MCF 10A (cell line): ENCODE measurements at regions not wholly inside any gene's neighbourhood (a gene's known extent, or its start where the extent isn't known, plus 50 kb on each side); places are given as distances from the start of the nearest gene placed in this dataset.

Experiments used
- BruUV-seq: library from RNA; stranded (reverse); fragments of 400-500 nt; replicated peaks from 2 replicates; lab custom pipeline; 2021; lab: Mats Ljungman, UMichigan
- CTCF ChIA-PET: fragments of 300-600 bp; sonication (Branson Sonifier 250); formaldehyde crosslinking; extraction: SDS; loops from one replicate; lab custom pipeline; 2021; ENCODE audit warnings: antibody characterized with exemption, inconsistent platforms; lab: Yijun Ruan, JAX
- POLR2A ChIA-PET: fragments of 300-600, 350-650 bp; sonication (Branson Sonifier 250); formaldehyde crosslinking; extraction: SDS; loops from one replicate; lab custom pipeline; 2020; ENCODE audit warnings: antibody characterized with exemption, inconsistent platforms; lab: Yijun Ruan, JAX
- DNase-seq: peaks from one replicate; pipeline ENCODE4 v3.0.0-alpha.2; 2018; ENCODE audit not compliant: unreplicated experiment
- H3K27ac Mint-ChIP-seq: one replicate; pipeline ENCODE4 v1.8.0; 2022; ENCODE audit warnings: mild to moderate bottlenecking, low read depth, mixed read lengths; ENCODE audit not compliant: unreplicated experiment
- H3K27me3 Mint-ChIP-seq: one replicate; pipeline ENCODE4 v1.8.0; 2022; ENCODE audit warnings: mixed read lengths; ENCODE audit not compliant: insufficient read depth, unreplicated experiment
- H3K36me3 Mint-ChIP-seq: one replicate; pipeline ENCODE4 v1.8.0; 2022; ENCODE audit warnings: mild to moderate bottlenecking, moderate library complexity, mixed read lengths; ENCODE audit not compliant: insufficient read depth, unreplicated experiment
- H3K4me1 Mint-ChIP-seq: one replicate; pipeline ENCODE4 v1.8.0; 2022; ENCODE audit warnings: mixed read lengths; ENCODE audit not compliant: insufficient read depth, unreplicated experiment
- H3K4me3 Mint-ChIP-seq: one replicate; pipeline ENCODE4 v1.8.0; 2022; ENCODE audit warnings: mild to moderate bottlenecking, moderate library complexity, mixed read lengths; ENCODE audit not compliant: unreplicated experiment
- H3K9me3 Mint-ChIP-seq: one replicate; pipeline ENCODE4 v1.8.0; 2022; ENCODE audit warnings: mixed read lengths; ENCODE audit not compliant: unreplicated experiment
- CTCF ChIP-seq: fragments of 200-600 bp; IDR thresholded peaks from one replicate; pipeline ENCODE4 v1.8.0; 2022; ENCODE audit warnings: antibody characterized with exemption, mild to moderate bottlenecking; ENCODE audit not compliant: unreplicated experiment
- intact Hi-C: fragments of 100-400 bp; cut with micrococcal nuclease; formaldehyde crosslinking; loops from 2 replicates; pipeline ENCODE4 v1.14.1; 2022

GRCh38 chr17:22507823-22508222 is 815.5 kb downstream of the KCNJ18 start:
- Mint-ChIP-seq H3K27me3 (no peaks in the 10 kb centered on the region), H3K27ac (no peak overlapping the region), H3K36me3 (no peaks in the 10 kb centered on the region), H3K9me3 (no peaks in the 10 kb centered on the region), H3K4me3 (no peak overlapping the region), H3K4me1 (no peaks in the 10 kb centered on the region)
- DNase-seq = no peak
- no peak for TF ChIP-seq CTCF
- ChIA-PET POLR2A (no interaction called here), CTCF (no interaction called here)
- BruUV-seq = no TSS peak
- intact Hi-C loops = no loop called here

GRCh38 chr17:22510504-22510903 is 818.2 kb downstream of the KCNJ18 start:
- no peak overlapping the region for H3K4me3 Mint-ChIP-seq
- peaks cover 13% of the 10 kb centered on the region for H3K9me3 Mint-ChIP-seq
- no peaks in the 10 kb centered on the region for H3K4me1 Mint-ChIP-seq
- ChIA-PET POLR2A (no interaction called here), CTCF (no interaction called here)
- no TSS peak for BruUV-seq
- TF ChIP-seq CTCF = no peak
- no peaks in the 10 kb centered on the region for H3K27me3 Mint-ChIP-seq
- no peak for DNase-seq
- no peaks in the 10 kb centered on the region for H3K36me3 Mint-ChIP-seq
- no peak overlapping the region for H3K27ac Mint-ChIP-seq
- intact Hi-C loops = no loop called here

- no peak for TF ChIP-seq CTCF
- Mint-ChIP-seq H3K36me3 (no peaks in the 10 kb centered on the region), H3K27me3 (no peaks in the 10 kb centered on the region), H3K9me3 (peaks cover 18% of the 10 kb centered on the region), H3K4me3 (no peak overlapping the region), H3K4me1 (no peaks in the 10 kb centered on the region), H3K27ac (no peak overlapping the region)
- POLR2A ChIA-PET = no interaction called here
- no TSS peak for BruUV-seq
- intact Hi-C loops = no loop called here
- CTCF ChIA-PET = no interaction called here
- no peak for DNase-seq
Observed at GRCh38 chr17:22511431-22511830, 819.1 kb downstream of the KCNJ18 start.

- DNase-seq = no peak
- Mint-ChIP-seq H3K4me1 (no peaks in the 10 kb centered on the region), H3K9me3 (peaks cover 19% of the 10 kb centered on the region), H3K27ac (no peak overlapping the region), H3K36me3 (no peaks in the 10 kb centered on the region), H3K27me3 (no peaks in the 10 kb centered on the region), H3K4me3 (no peak overlapping the region)
- no peak for TF ChIP-seq CTCF
- intact Hi-C loops = no loop called here
- CTCF ChIA-PET = no interaction called here
- POLR2A ChIA-PET = no interaction called here
- BruUV-seq = no TSS peak
Observed at GRCh38 chr17:22512057-22512456, 819.7 kb downstream of the KCNJ18 start.
